A673 (cell line): ENCODE measurements at regions not wholly inside any gene's neighbourhood (a gene's known extent, or its start where the extent isn't known, plus 50 kb on each side); places are given as distances from the start of the nearest gene placed in this dataset.

ENCODE experiments used
- BruUV-seq: library from RNA; stranded (reverse); fragments of 400-500 nt; replicated peaks from 2 replicates; lab custom pipeline; 2021; lab: Mats Ljungman, UMichigan
- CTCF ChIA-PET: fragments of 300-600 bp; sonication (Branson Sonifier 250); formaldehyde crosslinking; loops from one replicate; lab custom pipeline; 2022; ENCODE audit warnings: antibody characterized with exemption; lab: Charles Lee
- POLR2A ChIA-PET: fragments of 300-600 bp; sonication (Branson Sonifier 250); formaldehyde crosslinking; loops from one replicate; lab custom pipeline; 2022; ENCODE audit warnings: antibody characterized with exemption; ENCODE audit not compliant: low non-redundant PET; lab: Charles Lee
- DNase-seq: peaks from one replicate; pipeline ENCODE4 v3.0.0-alpha.2; 2015; ENCODE audit warnings: low spot score
- H3K27ac ChIP-seq: fragments of 200-600 bp; sonication (generic); 2 replicates; pipeline ENCODE4 v1.5.1; 2016; ENCODE audit warnings: mixed run types, low read depth, mild to moderate bottlenecking, mixed read lengths, antibody characterized with exemption, low read length; ENCODE audit not compliant: poor library complexity, severe bottlenecking
- H3K27me3 ChIP-seq: fragments of 200-600 bp; sonication (generic); replicated peaks from 2 replicates; pipeline ENCODE4 v1.6.1; 2017; ENCODE audit warnings: mixed run types, low read depth, mild to moderate bottlenecking, mixed read lengths, antibody characterized with exemption, low read length; ENCODE audit not compliant: insufficient read depth, poor library complexity
- H3K36me3 ChIP-seq: fragments of 200-600 bp; sonication (generic); 2 replicates; pipeline ENCODE4 v1.6.1; 2016; ENCODE audit warnings: mixed run types, mild to moderate bottlenecking, mixed read lengths, antibody characterized with exemption, low read length; ENCODE audit not compliant: insufficient read depth, poor library complexity, severe bottlenecking
- H3K4me1 ChIP-seq: fragments of 200-600 bp; sonication (generic); 2 replicates; pipeline ENCODE4 v1.6.1; 2017; ENCODE audit warnings: mixed run types, mild to moderate bottlenecking, mixed read lengths, antibody characterized with exemption, low read length; ENCODE audit not compliant: insufficient read depth, poor library complexity, severe bottlenecking
- H3K4me3 ChIP-seq: fragments of 200-600 bp; sonication (generic); 2 replicates; pipeline ENCODE4 v1.5.1; 2016; ENCODE audit warnings: low read depth, mixed run types, mild to moderate bottlenecking, mixed read lengths, low read length; ENCODE audit not compliant: poor library complexity, severe bottlenecking
- H3K9me3 ChIP-seq: fragments of 200-600 bp; sonication (generic); 2 replicates; pipeline ENCODE4 v1.6.1; 2016; ENCODE audit warnings: mixed run types, low read depth, mild to moderate bottlenecking, mixed read lengths, antibody characterized with exemption, low read length; ENCODE audit not compliant: poor library complexity, severe bottlenecking
- CTCF ChIP-seq: fragments of 300-800, 200-600 bp; sonication (generic); conservative IDR thresholded peaks from 2 replicates; pipeline ENCODE4 v1.5.1; 2017; ENCODE audit warnings: low read depth, mild to moderate bottlenecking, antibody characterized with exemption, low read length, moderate library complexity, mixed read lengths
- EZH2 ChIP-seq: fragments of 200-600 bp; sonication (generic); IDR thresholded peaks from 2 replicates; pipeline ENCODE4 v1.6.1; 2017; ENCODE audit warnings: borderline replicate concordance, low read depth, mild to moderate bottlenecking, mixed read lengths, antibody characterized with exemption, low read length; ENCODE audit not compliant: poor library complexity, severe bottlenecking
- intact Hi-C: fragments of 100-400 bp; cut with micrococcal nuclease; formaldehyde crosslinking; loops from one replicate; pipeline ENCODE4 v1.10.0; 2022; ENCODE audit not compliant: unreplicated experiment

- POLR2A ChIA-PET, result no interaction called here
- Histone ChIP-seq H3K4me1 (no peaks in the 10 kb centered on the region), H3K36me3 (no peaks in the 10 kb centered on the region), H3K4me3 (no peak overlapping the region), H3K27ac (no peak overlapping the region), H3K27me3 (no peaks in the 10 kb centered on the region), H3K9me3 (no peaks in the 10 kb centered on the region)
- no TSS peak for BruUV-seq
- CTCF ChIA-PET, result no interaction called here
- TF ChIP-seq CTCF (no peak), EZH2 (no peak)
- intact Hi-C loops, result no loop called here
- DNase-seq, result no peak
Observed at GRCh38 chr13:40476175-40476958, 190.1 kb downstream of the FOXO1 start.

DNA sequence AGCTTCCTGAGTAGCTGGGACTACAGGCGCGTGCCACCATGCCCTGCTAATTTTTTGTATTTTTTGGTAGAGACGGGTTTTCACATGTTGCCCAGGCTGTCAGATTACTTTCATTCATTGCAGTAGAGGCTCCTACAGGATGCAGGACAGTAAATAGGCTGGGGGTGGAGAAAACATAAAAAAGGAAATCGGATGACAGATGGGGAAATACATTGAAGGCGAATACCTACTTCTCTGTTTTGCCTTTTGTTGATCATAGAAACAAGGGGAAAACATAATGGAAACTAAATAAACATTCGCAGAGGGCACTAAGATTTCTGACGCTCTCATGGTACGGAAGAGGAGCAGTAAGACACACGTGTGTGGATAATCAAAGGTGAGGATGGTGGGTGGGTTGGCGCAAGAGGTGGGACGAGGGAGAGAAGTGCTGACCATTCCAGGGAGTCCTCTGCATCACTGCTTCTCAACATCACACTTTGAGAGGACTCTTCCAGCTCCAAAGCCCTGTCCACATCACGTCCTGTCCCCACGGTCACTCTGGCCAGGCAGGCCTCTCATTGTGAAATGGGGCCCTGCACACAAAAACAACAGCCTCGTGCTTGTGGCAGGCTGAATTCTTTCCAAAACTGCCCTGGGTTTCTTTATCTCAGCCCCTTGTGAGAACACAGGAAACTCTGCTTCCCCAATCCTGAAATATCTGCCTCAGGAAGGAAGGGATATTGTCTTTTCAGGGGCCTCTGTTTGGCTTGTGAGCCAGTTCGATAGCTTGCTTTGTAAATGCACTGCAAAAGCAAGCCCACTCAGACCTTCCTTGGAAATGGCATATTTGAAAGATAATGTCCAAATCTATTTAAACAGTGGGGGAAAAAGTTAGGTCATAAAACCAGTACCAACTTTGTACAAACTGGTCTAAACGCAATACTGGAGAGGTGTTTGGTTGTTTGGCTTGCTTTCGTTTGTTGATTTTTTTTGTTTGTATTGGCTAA, 188.5 kb downstream of the FOXO1 start:
- Histone ChIP-seq H3K27me3 (no peaks in the 10 kb centered on the region), H3K27ac (no peak overlapping the region), H3K4me3 (no peak overlapping the region), H3K4me1 (no peaks in the 10 kb centered on the region), H3K9me3 (no peaks in the 10 kb centered on the region), H3K36me3 (no peaks in the 10 kb centered on the region)
- TF ChIP-seq EZH2 (no peak), CTCF (no peak)
- DNase-seq, result no peak
- ChIA-PET POLR2A (no interaction called here), CTCF (no interaction called here)
- no TSS peak for BruUV-seq
- intact Hi-C loops, result no loop called here

- CTCF ChIA-PET, result no interaction called here
- no peaks in the 10 kb centered on the region for H3K4me1 ChIP-seq
- no peak overlapping the region for H3K27ac ChIP-seq
- TF ChIP-seq CTCF (no peak), EZH2 (no peak)
- POLR2A ChIA-PET, result no interaction called here
- no peaks in the 10 kb centered on the region for H3K36me3 ChIP-seq
- no peaks in the 10 kb centered on the region for H3K27me3 ChIP-seq
- DNase-seq, result no peak
- intact Hi-C loops, result no loop called here
- no TSS peak for BruUV-seq
- no peaks in the 10 kb centered on the region for H3K9me3 ChIP-seq
- H3K4me3 ChIP-seq, result no peak overlapping the region
Observed at GRCh38 chr13:40478775-40479174, 187.7 kb downstream of the FOXO1 start.
